Astrocyte of the cerebellum (primary cell): ENCODE measurements at regions not wholly inside any gene's neighbourhood (a gene's known extent, or its start where the extent isn't known, plus 50 kb on each side); places are given as distances from the start of the nearest gene placed in this dataset.
A peak's percentile ranks its signal among the peaks of the same experiment; 100 is the strongest.
"Not testable (repeated sequence)": the region's sequence is repeated elsewhere in the genome, so short reads cannot be mapped to it uniquely, and the experiment has no call there.

Experiments
- DNase-seq: peaks from one replicate; pipeline ENCODE4 v3.0.0-alpha.2; 2011; ENCODE audit warnings: low read depth
- H3K4me3 ChIP-seq: 2 replicates; pipeline ENCODE4 v1.5.1; 2011; ENCODE audit warnings: mild to moderate bottlenecking, low read depth, low read length, moderate library complexity
- CTCF ChIP-seq: IDR thresholded peaks from 2 replicates; pipeline ENCODE4 v1.5.1; 2012; ENCODE audit warnings: low read length, low read depth, moderate library complexity, mild to moderate bottlenecking; ENCODE audit errors: missing control alignments
- in situ Hi-C: cut with HindIII; loops from 2 replicates; pipeline ENCODE4 v1.10.0; 2017; ENCODE audit warnings: low sequenced_read_pairs

- DNase-seq, result peak; percentile 27
- in situ Hi-C loops, result no loop called here
- no peak overlapping the region for H3K4me3 ChIP-seq
- peak; percentile 39 for TF ChIP-seq CTCF
Observed at GRCh38 chrX:138847930-138848329, 136.4 kb upstream of the FGF13 start.

GRCh38 chrX:138845786-138846185 is 134.3 kb upstream of the FGF13 start:
- no peak for DNase-seq
- H3K4me3 ChIP-seq, result no peak overlapping the region
- in situ Hi-C loops, result no loop called here
- no peak for TF ChIP-seq CTCF

- H3K4me3 ChIP-seq, in situ Hi-C loops, DNase-seq: not testable (repeated sequence)
Observed at GRCh38 chrX:138807400-138807799, 95.9 kb upstream of the FGF13 start.

- DNase-seq, result no peak
- H3K4me3 ChIP-seq, result no peak overlapping the region
- in situ Hi-C loops, result no loop called here
- no peak for TF ChIP-seq CTCF
Observed at GRCh38 chrX:138794246-138794645, 82.7 kb upstream of the FGF13 start.

GRCh38 chrX:138791551-138791950 is 80.0 kb upstream of the FGF13 start:
- DNase-seq, result no peak
- no peak for TF ChIP-seq CTCF
- H3K4me3 ChIP-seq, result no peak overlapping the region
- in situ Hi-C loops, result no loop called here

DNA sequence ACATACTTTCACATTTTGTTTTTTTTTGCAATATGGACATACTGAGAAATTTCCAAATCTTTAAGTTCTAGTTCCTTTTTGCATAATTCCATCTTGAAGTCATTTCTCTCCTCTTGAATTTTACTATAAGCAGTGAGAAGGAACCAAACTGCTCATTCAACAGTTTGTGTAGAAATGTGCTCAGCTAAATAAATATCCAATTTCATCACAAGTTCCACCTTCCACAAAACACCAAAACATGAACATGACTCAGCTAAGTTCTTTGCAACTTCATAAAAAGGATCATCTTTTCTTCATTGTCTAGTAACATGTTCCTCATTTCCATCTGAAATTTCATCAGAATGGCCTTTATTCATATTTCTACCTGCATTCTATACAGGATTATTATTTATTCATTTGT is 77.3 kb upstream of the FGF13 start:
- TF ChIP-seq CTCF, result no peak
- no peak overlapping the region for H3K4me3 ChIP-seq
- in situ Hi-C loops, result no loop called here
- no peak for DNase-seq

DNA sequence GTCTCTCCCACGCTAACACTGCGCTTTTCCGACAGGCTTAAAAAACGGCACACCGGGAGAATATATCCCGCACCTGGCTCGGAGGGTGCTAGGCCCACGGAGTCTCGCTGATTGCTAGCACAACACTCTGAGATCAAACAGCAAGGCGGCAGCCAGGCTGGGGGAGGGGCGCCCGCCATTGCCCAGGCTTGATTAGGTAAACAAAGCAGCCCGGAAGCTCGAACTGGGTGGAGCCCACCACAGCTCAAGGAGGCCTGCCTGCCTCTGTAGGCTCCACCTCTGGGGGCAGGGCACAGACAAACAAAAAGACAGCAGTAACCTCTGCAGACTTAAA is 67.0 kb upstream of the FGF13 start:
- in situ Hi-C loops, DNase-seq, H3K4me3 ChIP-seq: not testable (repeated sequence)

- in situ Hi-C loops, DNase-seq, H3K4me3 ChIP-seq: not testable (repeated sequence)
Observed at GRCh38 chrX:138777908-138778575, 66.5 kb upstream of the FGF13 start.
